CD4-positive, alpha-beta T cell treated with Interleukin-10 for 1 hour (primary cell): ENCODE measurements at regions not wholly inside any gene's neighbourhood (a gene's known extent, or its start where the extent isn't known, plus 50 kb on each side); places are given as distances from the start of the nearest gene placed in this dataset.
A peak's percentile ranks its signal among the peaks of the same experiment; 100 is the strongest.
"Not testable (repeated sequence)": the region's sequence is repeated elsewhere in the genome, so short reads cannot be mapped to it uniquely, and the experiment has no call there.

ENCODE experiments used
- DNase-seq: peaks from one replicate; pipeline ENCODE4 v3.0.0-alpha.2; 2020

DNA sequence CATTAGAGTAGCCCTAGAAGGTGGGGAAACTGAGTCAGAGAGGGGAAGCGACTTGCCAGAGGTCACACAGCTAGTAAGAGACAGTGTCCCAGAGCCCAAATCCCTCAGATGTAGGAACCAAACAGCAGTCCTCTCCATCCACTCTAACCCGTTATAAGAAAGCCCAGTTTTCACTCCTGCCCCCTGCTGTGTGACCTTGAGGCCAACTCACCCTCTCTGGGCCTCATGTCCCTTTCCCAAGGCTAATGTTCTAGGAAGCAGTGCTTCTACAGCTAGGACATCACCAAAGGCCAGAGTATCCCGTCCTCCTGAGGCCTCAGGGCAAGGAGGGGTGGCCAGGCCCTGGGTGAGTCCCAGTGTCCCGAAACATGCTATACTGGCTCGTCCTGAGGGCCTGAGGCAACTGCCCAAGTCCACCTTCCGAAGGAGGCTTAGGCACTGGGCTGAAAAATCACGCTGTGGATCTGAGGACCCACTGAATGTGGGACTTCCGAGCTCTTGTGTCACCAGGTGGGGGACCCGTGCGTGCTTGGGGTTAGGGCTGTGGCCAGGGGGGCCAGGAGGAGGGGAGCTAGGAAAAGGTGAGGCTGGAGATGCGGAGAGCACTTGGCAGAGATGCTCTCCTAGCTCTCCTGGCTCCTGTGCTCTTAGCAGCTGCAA is 109.2 kb upstream of the SLC6A11 start:
- DNase-seq = no peak

DNA sequence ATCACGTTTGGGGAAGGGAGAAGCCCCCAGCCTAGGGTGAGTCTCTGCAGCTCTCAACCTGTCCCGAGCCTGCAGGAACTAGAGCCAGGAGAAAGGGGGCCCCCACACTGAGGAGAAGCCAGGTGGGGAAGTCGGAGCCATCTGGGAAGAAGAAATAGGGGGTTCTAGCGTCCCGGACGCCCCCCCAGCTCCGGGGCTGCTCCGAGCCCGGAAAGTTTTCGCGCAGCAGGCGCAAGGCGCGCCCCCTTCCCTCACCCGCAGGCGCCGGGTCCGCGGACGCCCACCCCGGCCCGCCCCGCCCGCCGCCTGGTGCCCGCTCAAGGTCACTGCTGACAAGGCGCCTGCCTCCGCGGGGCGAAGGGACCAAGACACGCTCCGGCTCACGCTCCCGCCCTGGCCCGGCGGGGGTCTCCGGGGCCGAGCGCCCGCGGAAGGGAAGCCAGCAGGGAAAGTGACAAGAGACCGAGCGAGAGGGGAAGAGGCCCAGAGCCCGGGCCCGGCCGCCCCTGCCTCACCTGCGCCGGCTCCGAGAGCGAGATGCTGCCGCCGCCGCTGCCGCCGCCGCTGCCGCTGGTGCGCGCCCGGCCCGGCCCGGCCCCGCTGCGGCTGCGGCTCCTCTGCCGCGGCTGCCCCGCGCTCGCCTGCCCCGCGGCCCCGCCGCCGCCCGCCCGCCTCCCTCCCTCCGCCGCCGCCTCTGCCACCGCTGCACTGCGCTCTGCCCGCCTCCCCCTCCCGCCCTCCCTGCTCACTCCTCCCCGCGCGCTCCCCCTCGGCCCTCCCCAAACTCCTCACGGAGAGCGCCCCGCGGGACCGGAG is 108.4 kb upstream of the SLC6A11 start:
- no peak for DNase-seq

DNA sequence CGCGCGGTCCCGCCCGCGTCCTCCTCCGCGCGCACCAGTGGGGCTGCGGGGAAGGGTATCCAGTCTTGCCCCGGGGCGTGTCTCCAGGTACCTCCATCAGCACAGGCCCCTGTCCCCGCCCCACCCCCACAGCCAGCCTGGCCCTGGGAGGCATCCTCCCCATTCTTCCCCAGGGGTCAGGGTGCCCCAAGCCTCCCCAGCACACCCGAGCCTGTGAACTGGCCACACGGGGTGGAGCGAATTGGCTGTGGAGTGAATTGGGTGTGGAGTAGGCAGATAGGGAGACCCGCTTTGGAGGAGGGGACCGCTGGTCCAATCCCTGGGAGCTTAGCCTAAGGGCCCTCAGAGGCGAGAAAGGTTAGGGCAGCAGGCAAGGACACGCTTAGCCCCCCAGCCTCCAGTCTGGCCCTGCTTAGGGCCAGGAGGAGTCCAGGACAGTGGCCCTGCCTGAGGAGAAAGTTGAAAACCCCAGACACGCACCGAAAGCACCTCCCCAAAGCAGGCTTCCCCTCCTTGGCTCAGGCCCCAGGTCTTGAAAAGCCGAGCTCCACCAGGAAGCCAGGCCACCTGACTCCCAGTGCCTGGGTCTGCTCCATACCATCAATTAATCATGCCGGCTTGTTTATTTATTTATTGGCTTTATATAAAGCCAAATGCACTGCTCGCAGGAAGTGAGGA is 107.7 kb upstream of the SLC6A11 start:
- no peak for DNase-seq

DNA sequence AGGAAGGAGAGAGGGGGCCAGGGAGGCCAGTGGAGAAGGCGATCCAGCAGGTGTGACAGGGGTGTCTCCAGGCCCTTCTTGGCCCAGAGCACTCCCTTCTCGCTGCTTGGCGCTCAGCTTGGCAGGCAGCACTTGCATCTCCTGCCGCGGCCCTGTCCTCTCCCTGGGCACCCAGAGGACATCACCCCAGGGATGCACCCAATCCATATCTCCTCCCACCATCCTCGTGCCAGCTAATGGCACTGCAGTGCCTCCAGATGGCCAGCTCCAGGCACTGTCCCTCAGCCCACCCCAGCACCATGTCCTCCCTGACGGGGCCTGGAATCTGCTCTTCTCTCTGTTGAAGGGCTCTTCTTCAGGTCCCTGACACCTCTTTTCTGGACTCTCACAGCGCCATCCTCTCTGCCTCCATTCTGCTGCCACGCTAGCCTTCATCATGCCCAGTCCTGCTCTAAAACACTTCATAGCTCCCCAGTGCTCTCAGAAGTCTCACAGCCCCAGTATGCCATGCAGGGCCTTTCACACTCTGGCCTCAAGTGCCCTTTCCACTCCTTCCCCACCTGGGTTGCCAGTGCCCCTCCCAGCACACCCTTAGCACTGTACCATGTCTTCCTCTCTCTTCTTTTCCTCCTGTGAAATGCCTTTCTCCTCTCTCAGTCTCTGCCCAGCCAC is 106.8 kb upstream of the SLC6A11 start:
- DNase-seq = no peak

DNA sequence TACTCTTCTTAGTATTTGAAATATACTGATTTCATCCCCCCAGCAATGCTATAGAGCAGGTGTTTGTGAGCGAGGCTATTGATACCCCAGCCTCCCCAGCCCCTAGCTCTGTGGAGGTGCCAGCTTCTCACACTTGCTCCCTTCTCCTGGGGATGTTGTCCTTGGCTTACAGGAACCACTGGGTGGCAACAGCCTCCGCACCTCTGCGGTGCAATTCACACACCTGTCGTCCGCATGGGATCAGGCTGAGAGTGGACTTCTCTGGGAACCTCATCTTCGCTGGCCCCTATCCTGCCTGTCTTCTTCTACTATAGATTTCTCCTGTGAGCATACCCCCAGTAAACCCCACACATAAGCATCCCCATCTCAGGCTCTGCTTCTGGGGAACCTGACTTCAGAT is 103.9 kb upstream of the SLC6A11 start:
- no peak for DNase-seq

DNA sequence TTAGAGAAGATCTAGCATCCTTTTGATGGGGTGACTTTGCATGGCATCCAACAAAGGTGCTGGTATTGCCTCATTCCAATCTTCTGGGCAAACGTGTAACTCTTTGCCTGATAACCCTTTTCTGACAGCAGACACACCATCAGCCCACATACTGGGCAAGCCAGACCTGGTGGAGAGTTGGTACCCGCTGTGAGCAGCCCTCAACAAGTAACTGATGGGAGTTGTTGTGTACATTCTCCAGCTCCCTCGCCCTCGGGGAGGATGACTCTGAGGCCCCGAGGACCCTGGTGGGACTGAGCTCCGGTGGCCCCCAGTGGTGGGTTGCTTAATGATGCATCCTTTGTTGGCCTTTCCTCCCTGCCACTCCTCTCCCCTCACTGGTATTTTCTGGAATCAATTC is 102.4 kb upstream of the SLC6A11 start:
- DNase-seq = no peak

DNA sequence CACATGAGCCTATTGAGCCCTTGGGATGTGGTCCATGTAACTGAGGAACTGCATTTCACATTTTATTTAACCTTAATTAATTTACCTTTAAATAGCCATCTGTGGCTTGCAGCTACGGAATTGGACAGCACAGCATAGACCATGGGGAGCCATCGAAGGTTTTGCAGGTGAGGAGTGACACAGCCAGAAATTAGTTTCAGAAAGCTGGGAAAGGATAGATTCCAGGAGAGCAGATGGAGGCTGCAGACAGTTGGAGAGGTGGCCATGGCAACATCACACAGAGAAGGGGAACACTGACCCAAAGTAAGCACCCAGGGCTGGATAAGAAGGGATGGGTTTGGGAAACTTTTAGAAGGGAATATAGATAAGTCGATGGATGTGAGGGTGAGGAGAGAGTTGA is 100.1 kb upstream of the SLC6A11 start:
- no peak for DNase-seq

DNA sequence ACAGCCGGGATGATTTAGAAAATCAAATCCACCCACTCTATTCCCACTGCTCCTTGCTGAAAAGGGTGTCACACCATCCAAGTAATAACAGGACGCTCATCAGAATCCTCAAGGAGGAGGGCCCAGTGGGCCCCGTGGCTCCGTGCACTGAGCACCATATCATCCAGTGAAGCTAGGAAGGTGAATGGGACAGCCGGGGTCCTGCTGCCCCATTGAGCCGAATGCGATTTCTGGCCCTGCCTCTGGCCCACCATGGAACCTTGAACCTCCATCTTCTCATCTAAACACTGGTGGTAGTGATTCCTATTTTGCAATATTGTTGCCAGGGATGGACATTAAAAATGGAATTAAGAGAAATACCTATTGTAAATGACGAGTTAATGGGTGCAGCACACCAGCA is 99.1 kb upstream of the SLC6A11 start:
- DNase-seq = no peak

DNA sequence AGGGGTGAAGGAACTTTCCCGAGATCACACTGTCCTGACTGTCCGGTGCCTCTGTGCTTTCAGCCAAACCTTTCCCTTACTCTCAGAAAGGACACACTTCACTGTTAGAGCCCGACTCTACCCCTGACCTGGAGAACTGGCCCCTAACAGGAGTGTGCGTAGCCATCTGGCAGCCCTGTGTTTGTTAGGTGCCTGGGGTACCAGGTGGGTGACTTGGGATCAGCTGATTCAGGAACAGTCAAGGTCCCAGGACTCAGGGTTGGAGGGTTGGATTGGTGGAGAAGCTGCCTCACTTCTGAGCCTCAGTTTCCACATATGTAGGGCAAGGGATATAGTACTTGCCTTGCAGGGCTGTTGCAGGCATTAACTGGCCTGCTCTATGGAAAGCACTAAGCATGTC is 98.3 kb upstream of the SLC6A11 start:
- DNase-seq = no peak

DNA sequence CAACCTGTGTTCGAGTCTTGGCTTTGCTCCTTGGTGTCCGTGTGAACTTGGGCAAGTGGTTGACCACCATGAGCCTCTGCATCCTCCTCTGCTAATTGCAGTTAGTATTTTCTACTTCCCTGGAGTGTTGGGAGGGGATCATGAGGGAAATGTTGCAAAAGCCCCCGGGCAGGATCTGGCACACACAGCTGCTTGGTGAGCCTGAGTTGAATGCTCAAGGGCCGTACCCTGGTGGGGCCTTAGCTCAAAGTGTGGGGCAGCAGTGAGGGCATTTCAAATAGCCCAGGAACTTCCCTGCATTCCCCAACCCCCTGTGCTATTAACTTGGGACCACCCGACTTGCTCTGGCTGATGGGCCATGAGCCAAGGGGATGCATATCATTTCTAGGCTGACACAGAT is 94.9 kb upstream of the SLC6A11 start:
- no peak for DNase-seq

DNA sequence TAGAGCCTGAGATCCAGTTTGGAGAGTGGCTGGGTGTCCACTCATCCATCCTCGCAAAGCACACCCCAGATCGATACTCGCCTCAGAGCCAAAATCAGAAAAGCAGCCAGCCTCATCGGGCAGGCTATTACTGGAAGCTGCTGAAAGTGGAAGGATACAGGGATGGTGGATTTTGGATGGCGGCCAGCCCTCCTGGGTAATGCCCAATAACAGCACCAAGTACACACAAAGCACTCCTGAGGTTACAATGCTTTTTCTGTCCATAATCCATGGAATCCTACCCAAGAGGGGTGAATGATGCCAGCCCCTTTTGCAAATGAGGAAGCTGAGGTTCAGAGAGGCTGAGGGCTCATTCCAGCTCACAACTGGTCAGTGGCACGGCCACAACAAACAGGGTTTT is 93.1 kb upstream of the SLC6A11 start:
- DNase-seq = no peak

DNA sequence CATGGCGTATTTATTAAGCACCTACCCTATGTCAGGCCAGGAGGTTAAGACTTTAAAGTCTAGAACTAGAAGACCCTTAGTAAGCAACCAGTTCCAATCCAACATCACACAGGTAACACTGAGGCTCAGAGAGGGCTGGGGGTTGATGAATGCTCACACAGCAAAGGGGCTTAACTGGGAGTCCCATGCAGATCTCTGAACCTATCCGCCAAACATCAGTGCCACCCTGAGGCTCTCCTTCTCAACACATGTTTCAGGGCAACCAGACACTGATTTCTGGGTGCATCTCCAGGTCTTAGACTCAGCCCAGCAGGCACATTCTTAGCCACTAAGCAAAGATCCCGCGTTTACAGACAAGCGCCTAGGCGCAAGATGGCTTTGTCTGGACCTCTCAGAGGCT is 92.0 kb upstream of the SLC6A11 start:
- no peak for DNase-seq

DNA sequence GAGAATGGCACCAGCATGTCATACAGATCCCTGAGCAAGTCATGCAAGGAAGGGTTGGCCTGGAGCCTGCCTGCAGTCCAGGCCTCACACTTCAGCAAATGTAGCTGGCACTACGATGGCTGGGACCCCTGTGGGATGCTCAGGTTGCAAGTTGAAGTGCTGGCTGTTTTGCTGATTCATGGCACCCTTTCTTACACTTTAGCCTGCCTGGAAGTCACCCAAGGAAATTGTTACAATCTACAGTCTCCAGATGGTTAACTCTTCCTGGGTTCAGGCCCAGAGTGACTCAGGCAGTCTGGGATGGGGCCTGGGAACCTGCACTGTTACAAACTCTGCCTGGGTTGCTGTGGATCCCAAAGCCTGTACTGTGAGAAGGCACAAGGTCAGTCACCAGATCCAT is 91.0 kb upstream of the SLC6A11 start:
- no peak for DNase-seq

DNA sequence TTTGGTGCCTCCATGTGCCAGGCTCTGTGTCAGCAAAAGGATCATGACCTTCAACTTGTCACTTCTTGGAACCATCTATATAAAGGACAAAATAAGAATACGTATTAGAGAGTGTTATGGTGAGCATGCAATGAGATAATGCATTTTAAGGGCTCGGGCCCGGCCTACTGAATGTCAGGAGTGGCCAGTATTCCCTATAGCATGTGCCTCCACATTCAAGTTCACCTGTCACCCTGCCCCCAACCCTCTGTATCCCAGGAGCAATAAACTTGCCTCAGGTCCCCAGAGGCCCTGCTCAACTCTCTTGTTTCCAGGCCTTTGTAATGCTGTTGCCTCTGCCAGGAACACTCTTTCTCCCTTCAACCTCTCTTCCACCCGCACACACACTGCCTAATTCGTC is 90.2 kb upstream of the SLC6A11 start:
- DNase-seq = no peak

DNA sequence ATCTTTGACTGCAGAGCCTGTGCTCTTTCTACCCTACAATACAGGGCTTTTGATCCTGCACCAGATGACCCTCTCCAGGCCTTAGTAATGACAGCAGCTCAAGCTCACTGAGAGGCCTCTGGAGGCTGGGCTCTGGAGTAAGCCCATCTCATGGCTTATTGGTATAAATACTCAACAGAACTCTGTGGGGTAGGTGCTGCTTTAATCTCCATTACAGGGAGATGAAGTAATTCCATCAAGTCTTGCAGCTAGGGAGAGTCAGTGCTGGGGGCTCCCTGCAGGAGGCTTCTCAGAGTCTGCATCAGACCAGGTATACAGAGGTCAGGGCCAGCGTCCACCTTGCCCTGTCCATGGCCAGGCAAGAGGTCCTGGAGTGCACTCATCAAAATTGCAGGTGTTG is 89.2 kb upstream of the SLC6A11 start:
- DNase-seq = no peak

DNA sequence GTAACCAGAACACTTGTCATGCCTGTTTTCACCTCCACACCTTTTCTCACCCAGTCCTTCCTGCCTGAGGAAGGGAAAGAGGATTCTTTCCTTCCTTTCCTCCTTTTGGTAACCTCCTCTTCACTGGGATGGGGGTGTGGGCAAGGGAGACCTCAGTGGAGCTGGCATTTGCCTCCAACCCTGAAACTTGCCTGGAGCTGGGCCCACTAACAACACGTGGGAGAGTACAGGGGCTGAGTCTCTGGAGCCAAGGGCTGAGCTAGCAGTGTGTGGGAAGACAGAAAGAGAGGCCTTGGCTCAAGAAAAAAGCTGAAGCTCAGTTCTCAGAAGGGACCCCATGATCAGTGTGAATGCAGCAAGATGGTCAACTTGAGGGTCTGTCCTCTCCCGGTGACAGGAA is 86.6 kb upstream of the SLC6A11 start:
- DNase-seq = no peak

DNA sequence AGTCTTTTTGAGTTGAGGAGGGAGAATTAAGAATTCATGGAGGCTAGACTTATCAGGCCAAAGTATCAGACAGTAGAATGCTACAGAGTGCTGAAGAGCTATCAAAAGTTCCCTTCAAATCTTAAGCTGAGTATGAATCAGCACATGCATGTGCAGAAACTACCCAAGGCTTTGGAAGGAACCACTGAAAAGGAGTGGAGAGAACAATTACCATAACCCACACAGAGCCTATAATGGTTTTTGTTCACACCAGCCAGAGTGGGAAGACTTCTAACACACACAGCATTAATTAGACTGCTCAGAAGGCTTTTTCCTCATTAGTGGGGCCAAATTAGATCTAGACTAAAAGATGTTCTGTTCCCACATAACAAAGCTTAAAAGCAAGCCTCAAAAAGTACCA is 83.7 kb upstream of the SLC6A11 start:
- DNase-seq = no peak

DNA sequence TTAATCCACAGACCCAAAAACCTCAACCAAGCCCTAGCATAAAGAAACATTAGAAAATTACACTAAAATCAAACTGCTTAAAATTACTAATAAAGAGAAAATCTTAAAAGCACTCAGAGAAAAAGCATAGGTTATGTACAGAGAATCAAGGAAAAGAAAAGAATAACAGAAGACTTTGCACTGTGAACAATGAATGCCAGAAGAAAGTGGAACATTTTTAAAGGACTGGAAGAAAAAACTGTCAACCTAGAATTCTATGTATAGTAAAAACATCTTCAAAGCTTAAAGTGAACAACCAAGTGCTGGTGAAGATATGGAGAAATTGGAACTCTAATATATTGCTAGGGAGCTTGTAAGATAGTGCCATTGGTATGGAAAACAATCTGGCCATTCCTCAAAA is 82.7 kb upstream of the SLC6A11 start:
- DNase-seq = no peak

DNA sequence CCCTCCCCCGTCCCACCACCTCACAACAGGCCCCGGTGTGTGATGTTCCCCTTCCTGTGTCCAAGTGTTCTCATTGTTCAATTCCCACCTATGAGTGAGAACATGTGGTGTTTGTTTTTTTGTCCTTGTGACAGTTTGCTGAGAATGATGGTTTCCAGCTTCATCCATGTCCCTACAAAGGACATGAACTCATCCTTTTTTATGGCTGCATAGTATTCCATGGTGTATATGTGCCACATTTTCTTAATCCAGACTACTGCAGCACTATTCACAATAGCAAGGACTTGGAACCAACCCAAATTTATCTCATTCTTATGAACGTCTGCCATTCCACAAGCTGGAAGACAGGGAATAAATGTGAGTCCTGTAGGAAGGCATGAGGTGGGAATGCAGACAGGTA is 79.6 kb upstream of the SLC6A11 start:
- not testable (repeated sequence) for DNase-seq

DNA sequence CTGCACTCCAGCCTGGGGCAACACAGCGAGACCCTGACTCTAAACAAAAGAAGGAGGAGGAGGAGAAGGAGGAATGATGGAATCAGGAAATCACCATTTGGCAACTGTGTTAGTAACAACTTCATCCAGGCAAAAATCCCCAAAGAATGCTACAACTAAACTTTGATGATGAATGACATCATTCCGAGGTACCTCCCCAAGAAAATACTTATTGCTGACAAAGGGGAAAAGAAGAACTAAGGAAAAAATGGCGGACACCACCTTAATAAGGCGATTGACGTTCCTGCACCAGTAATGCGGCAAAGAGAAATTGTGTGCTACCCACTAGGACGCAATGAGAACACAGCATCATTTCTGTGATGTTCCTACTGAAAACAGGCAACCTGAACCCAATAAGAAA is 78.2 kb upstream of the SLC6A11 start:
- no peak for DNase-seq

DNA sequence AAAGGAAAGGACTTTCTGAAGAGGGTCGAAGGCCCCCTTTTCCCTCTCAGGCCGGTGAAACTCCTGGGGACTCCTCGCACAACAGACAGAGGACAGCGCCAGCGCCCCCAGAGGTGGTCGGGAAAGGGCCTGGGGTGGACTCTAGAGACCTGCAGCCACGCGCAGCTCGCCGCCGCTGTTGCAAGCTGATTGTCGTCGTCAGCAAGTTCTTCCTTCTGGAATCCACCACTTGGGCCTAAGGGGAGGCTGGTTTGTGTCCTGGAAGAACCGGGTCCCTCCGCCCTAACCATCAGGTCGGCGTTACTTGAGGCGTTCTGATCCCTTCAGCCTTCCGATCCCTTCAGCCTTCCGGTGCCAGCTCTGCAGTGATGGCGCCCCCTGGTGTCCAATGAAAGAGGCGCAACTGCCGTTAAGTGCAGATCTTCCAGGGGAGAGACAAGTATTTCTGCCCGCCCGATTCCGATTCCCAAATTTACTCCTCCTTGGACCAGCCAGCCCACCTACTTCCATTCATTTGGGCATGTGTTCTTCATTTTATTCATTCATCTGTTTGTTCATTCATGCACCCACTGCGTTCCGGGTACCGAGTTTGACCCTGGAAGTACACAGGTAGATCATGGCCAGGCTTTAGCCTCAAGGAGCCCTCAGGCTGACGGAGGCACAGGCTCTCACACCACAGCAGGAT is 77.2 kb upstream of the SLC6A11 start:
- DNase-seq = peak; percentile 68

DNA sequence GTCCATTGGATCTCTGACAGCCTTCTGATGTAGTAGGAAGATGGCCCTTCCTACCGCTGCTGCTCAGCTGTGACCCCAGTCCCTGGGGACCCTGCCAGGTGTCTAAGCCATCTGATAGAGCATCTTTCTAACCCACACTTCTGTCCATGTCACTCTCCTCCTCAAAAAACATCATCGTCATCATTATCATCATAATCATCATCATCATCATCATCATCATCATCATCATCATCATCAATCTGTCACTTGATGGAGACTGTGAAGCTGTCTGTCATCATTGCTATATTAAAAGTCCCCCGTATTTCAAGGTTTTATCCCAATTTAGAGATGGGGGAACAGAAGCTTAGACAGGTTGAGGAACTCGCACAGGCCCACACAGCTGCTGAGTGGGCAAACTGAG is 75.1 kb upstream of the SLC6A11 start:
- no peak for DNase-seq
